ENCODE measurements at regions not wholly inside any gene's neighbourhood (a gene's known extent, or its start where the extent isn't known, plus 50 kb on each side); places are given as distances from the start of the nearest gene placed in this dataset.

DNA sequence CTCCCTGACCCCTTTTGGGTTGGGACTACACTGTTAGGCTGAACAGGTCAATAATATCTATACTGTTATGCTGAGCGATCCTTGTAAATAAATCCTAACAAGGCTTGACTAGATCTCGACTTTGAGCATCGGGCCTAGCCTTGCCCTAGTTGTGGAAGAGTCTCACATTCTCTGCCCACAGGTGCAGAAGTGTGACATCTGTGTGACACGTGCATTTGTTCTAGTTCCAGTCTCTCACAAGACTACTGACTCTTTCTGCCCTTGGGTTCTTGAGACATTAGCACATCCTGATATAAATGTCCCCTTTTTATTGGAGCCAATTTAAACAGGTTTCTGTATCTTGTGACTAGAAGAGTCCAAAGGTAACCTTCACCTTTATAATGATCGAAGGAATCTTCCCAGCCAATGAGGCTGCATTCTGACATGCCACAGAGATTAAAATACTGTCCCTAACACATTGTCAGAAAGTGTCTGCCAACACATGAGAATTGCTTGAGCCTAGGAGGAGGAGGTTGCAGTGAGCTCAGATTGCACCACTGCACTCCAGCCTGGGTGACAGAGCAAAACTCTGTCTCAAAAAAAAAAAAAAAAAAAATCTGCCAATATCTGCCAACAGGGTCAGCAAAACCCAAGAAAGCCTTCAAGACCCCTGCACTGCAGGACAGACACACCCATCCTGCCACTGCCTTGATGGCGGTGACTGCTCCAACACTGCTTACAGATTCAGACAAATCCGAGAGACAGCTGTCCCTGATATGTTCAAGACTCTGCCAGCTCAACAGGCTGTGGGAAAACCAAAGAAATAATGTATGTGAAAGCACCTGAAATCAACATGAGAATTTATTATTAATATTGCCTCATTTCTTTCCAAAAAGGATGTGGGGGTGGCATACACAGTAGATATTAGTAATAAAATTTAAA is 56.5 kb upstream of the PSEN2 start:
- Histone ChIP-seq H3K79me2 (ENCODE audit: insufficient read depth, low read length) (no peaks in the 10 kb centered on the region), H4K5ac (ENCODE audit: insufficient read length, low read depth, low read length) (no peak overlapping the region), H3K9me3 (ENCODE audit: control insufficient read depth, low read depth, low read length) (no peaks in the 10 kb centered on the region), H3K4me2 (ENCODE audit: insufficient read depth, insufficient read length, low read length) (no peak overlapping the region), H3T11ph (ENCODE audit: low read length) (no peak overlapping the region), H3K18ac (ENCODE audit: insufficient read length, low read depth, low read length) (no peak overlapping the region), H2BK15ac (ENCODE audit: low read depth, low read length) (no peak overlapping the region), H2BK120ac (ENCODE audit: low read depth, low read length, poor library complexity, severe bottlenecking) (no peak overlapping the region), H2AK5ac (ENCODE audit: insufficient read length, low read length) (no peak overlapping the region), H4K20me1 (ENCODE audit: control insufficient read depth, insufficient read depth, insufficient read length) (no peaks in the 10 kb centered on the region), H4K8ac (replicated peaks; ENCODE audit: insufficient read length, low read depth, low read length) (no peak overlapping the region), H3K9ac (ENCODE audit: extremely low read depth, insufficient read length, low read length) (no peak overlapping the region), H3K27ac (ENCODE audit: insufficient read length, low read depth, low read length) (no peak overlapping the region), H3K4ac (ENCODE audit: low read depth, low read length) (no peak overlapping the region), H3K79me1 (ENCODE audit: insufficient read depth, low read depth, low read length, poor library complexity, severe bottlenecking) (no peaks in the 10 kb centered on the region), H2BK12ac (ENCODE audit: insufficient read length, low read depth, low read length) (no peak overlapping the region), H3K4me1 (ENCODE audit: insufficient read depth, low read length) (0 out of 2 replicates have a peak, but pooled peaks cover 2% of the 10 kb centered on the region), H4K91ac (ENCODE audit: insufficient read length, low read depth, low read length) (no peak overlapping the region), H3K14ac (ENCODE audit: insufficient read depth, low read length) (no peak overlapping the region), H2BK5ac (ENCODE audit: insufficient read length, low read length) (no peak overlapping the region), H3K23me2 (ENCODE audit: insufficient read length, low read depth, low read length, poor library complexity, severe bottlenecking) (no peaks in the 10 kb centered on the region), H2AFZ (ENCODE audit: low read length) (no peak overlapping the region), H3K23ac (ENCODE audit: insufficient read length, low read depth, low read length) (no peak overlapping the region), H2BK20ac (ENCODE audit: low read depth, low read length, poor library complexity, severe bottlenecking) (no peak overlapping the region), H3K27me3 (ENCODE audit: insufficient read depth, low read length) (no peaks in the 10 kb centered on the region), H3K56ac (ENCODE audit: insufficient read length, low read depth, low read length) (no peak overlapping the region)
- Mint-ChIP-seq H3K27me3 (ENCODE audit: low read depth) (peaks cover 7% of the 10 kb centered on the region), H3K27ac (no peak overlapping the region), H3K4me3 (no peak overlapping the region), H3K4me1 (peaks cover 4 to 6% of the 10 kb centered on the region in 2 experiments; a peak in 2 of 4 replicates), H3K36me3 (ENCODE audit: insufficient read depth in 1 of 3, low read depth in 3 of 3) (no peaks in the 10 kb centered on the region), H3K9me3 (peaks cover 0 to 2% of the 10 kb centered on the region in 2 experiments; a peak in 1 of 5 replicates)
- DNase-seq, result no peak
- no CpG with 5 or more reads among the region's 7 CpGs for WGBS (ENCODE audit: extremely low coverage, insufficient read length, low lambda C conversion rate)
- TF ChIP-seq, protein P1, sequence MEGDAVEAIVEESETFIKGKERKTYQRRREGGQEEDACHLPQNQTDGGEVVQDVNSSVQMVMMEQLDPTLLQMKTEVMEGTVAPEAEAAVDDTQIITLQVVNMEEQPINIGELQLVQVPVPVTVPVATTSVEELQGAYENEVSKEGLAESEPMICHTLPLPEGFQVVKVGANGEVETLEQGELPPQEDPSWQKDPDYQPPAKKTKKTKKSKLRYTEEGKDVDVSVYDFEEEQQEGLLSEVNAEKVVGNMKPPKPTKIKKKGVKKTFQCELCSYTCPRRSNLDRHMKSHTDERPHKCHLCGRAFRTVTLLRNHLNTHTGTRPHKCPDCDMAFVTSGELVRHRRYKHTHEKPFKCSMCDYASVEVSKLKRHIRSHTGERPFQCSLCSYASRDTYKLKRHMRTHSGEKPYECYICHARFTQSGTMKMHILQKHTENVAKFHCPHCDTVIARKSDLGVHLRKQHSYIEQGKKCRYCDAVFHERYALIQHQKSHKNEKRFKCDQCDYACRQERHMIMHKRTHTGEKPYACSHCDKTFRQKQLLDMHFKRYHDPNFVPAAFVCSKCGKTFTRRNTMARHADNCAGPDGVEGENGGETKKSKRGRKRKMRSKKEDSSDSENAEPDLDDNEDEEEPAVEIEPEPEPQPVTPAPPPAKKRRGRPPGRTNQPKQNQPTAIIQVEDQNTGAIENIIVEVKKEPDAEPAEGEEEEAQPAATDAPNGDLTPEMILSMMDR (conservative IDR thresholded peaks at IDR 0.05), result no peak

Measured in H9 (cell line).